ENCODE measurements at regions not wholly inside any gene's neighbourhood (a gene's known extent, or its start where the extent isn't known, plus 50 kb on each side); places are given as distances from the start of the nearest gene placed in this dataset.

- DNase-seq (ENCODE audit: low spot score): no peak
Observed at GRCh38 chr18:64712035-64712434, 563.1 kb upstream of the LINC00305 start.

GRCh38 chr18:64710105-64710861, 561.4 kb upstream of the LINC00305 start:
- TF ChIP-seq CTCF (IDR thresholded peaks at IDR 0.05; ENCODE audit: extremely low read depth, missing control alignments): no peak
- no peak for DNase-seq (ENCODE audit: low spot score)

More at GRCh38 chr18:64712035-64712434, 563.1 kb upstream of the LINC00305 start:
- no peak for TF ChIP-seq CTCF (IDR thresholded peaks at IDR 0.05; ENCODE audit: extremely low read depth, missing control alignments)

GRCh38 chr18:64707052-64707451, 558.2 kb upstream of the LINC00305 start:
- no peak for TF ChIP-seq CTCF (IDR thresholded peaks at IDR 0.05; ENCODE audit: extremely low read depth, missing control alignments)
- no peak for DNase-seq (ENCODE audit: low spot score)

- no peak for DNase-seq (ENCODE audit: low spot score)
Observed at GRCh38 chr18:64699081-64699480, 550.2 kb upstream of the LINC00305 start.

GRCh38 chr18:64695851-64696553, 547.1 kb upstream of the LINC00305 start:
- TF ChIP-seq CTCF (IDR thresholded peaks at IDR 0.05; ENCODE audit: extremely low read depth, missing control alignments): no peak

More at GRCh38 chr18:64699081-64699480, 550.2 kb upstream of the LINC00305 start:
- no peak for TF ChIP-seq CTCF (IDR thresholded peaks at IDR 0.05; ENCODE audit: extremely low read depth, missing control alignments)

GRCh38 chr18:64693766-64694165, 544.9 kb upstream of the LINC00305 start:
- no peak for DNase-seq (ENCODE audit: low spot score)
- no peak for TF ChIP-seq CTCF (IDR thresholded peaks at IDR 0.05; ENCODE audit: extremely low read depth, missing control alignments)

More at GRCh38 chr18:64695851-64696553, 547.1 kb upstream of the LINC00305 start:
- no peak for DNase-seq (ENCODE audit: low spot score)

- TF ChIP-seq CTCF (IDR thresholded peaks at IDR 0.05; ENCODE audit: extremely low read depth, missing control alignments): no peak
- DNase-seq (ENCODE audit: low spot score): no peak
Observed at GRCh38 chr18:64692826-64693225, 543.9 kb upstream of the LINC00305 start.

Measured in GM20000 (cell line).